ENCODE measurements at regions not wholly inside any gene's neighbourhood (a gene's known extent, or its start where the extent isn't known, plus 50 kb on each side); places are given as distances from the start of the nearest gene placed in this dataset.
A peak's percentile ranks its signal among the peaks of the same experiment; 100 is the strongest.

GRCh38 chr13:26921918-26922317, 161.3 kb upstream of the GPR12 start:
- no peak for ATAC-seq
- Histone ChIP-seq H3K27me3 (ENCODE audit: control insufficient read depth in 2 of 2, insufficient read depth in 2 of 2, low read length in 2 of 2) (no peaks in the 10 kb centered on the region), H3K9me3 (ENCODE audit: control insufficient read depth in 2 of 3, low read length in 3 of 3) (no peaks in the 10 kb centered on the region), H3K27ac (ENCODE audit: low read depth, low read length) (no peak overlapping the region), H3K36me3 (ENCODE audit: control insufficient read depth in 2 of 3, insufficient read depth in 3 of 3, low read length in 3 of 3) (no peaks in the 10 kb centered on the region), H3K4me1 (ENCODE audit: control insufficient read depth in 2 of 2, insufficient read depth in 2 of 2, low read length in 2 of 2) (no peaks in the 10 kb centered on the region), H3K4me3 (ENCODE audit: low read length) (no peak overlapping the region)
- Mint-ChIP-seq H3K27me3 (peaks cover 15 to 42% (median 21%) of the 10 kb centered on the region in 5 donors), H3K4me3 (no peak overlapping the region), H3K4me1 (peaks cover 0 to 1% (median 0%) of the 10 kb centered on the region in 7 donors), H3K36me3 (no peaks in the 10 kb centered on the region), H3K27ac (no peak overlapping the region), H3K9me3 (peaks cover 0 to 1% (median 0%) of the 10 kb centered on the region in 11 donors)
- POLR2A ChIA-PET = no interaction called here
- CTCF ChIA-PET = interaction anchor here (0.7 kb wide), 1 partner anchor 9 kb away, joined by 3 read pairs; no protein-coding TSS in a partner anchor
- no peak for DNase-seq
- intact Hi-C loops (cut with micrococcal nuclease) = no loop called here

- H3K36me3 Mint-ChIP-seq = no peaks in the 10 kb centered on the region
- Histone ChIP-seq H3K27ac (ENCODE audit: low read depth, low read length) (no peak overlapping the region), H3K9me3 (ENCODE audit: control insufficient read depth in 2 of 3, low read length in 3 of 3) (no peaks in the 10 kb centered on the region), H3K4me3 (ENCODE audit: low read length) (no peak overlapping the region), H3K27me3 (ENCODE audit: control insufficient read depth in 2 of 2, insufficient read depth in 2 of 2, low read length in 2 of 2) (no peaks in the 10 kb centered on the region), H3K36me3 (ENCODE audit: control insufficient read depth in 2 of 3, insufficient read depth in 3 of 3, low read length in 3 of 3) (no peaks in the 10 kb centered on the region), H3K4me1 (ENCODE audit: control insufficient read depth in 2 of 2, insufficient read depth in 2 of 2, low read length in 2 of 2) (no peaks in the 10 kb centered on the region)
- intact Hi-C loops (cut with micrococcal nuclease) = no loop called here
- ChIA-PET POLR2A (no interaction called here), CTCF (no interaction called here)
- H3K4me1 Mint-ChIP-seq = peaks cover 0 to 1% (median 0%) of the 10 kb centered on the region in 7 donors
- peaks cover 15 to 38% (median 17%) of the 10 kb centered on the region in 5 donors for H3K27me3 Mint-ChIP-seq
- H3K27ac Mint-ChIP-seq = no peak overlapping the region
- no peak for DNase-seq
- H3K9me3 Mint-ChIP-seq = peaks cover 0 to 1% (median 0%) of the 10 kb centered on the region in 11 donors
- no peak for ATAC-seq
- no peak overlapping the region for H3K4me3 Mint-ChIP-seq
Observed at GRCh38 chr13:26920614-26921355, 160.2 kb upstream of the GPR12 start.

- no peaks in the 10 kb centered on the region for H3K36me3 ChIP-seq (ENCODE audit: control insufficient read depth in 2 of 3, insufficient read depth in 3 of 3, low read length in 3 of 3)
- POLR2A ChIA-PET = no interaction called here
- H3K27me3 Mint-ChIP-seq = peaks cover 13 to 32% (median 17%) of the 10 kb centered on the region in 5 donors
Observed at GRCh38 chr13:26919732-26920131, 159.1 kb upstream of the GPR12 start.

GRCh38 chr13:26919311-26919710, 158.7 kb upstream of the GPR12 start:
- H3K9me3 ChIP-seq (ENCODE audit: control insufficient read depth in 2 of 3, low read length in 3 of 3) = no peaks in the 10 kb centered on the region
- Mint-ChIP-seq H3K4me1 (peaks cover 0 to 9% (median 7%) of the 10 kb centered on the region in 7 donors), H3K27me3 (peaks cover 13 to 28% (median 14%) of the 10 kb centered on the region in 5 donors), H3K27ac (no peak overlapping the region), H3K4me3 (no peak overlapping the region), H3K9me3 (peaks cover 0 to 1% (median 0%) of the 10 kb centered on the region in 11 donors), H3K36me3 (no peaks in the 10 kb centered on the region)
- ATAC-seq (no peak), DNase-seq (no peak)
- no peak overlapping the region for H3K4me3 ChIP-seq (ENCODE audit: low read length)
- H3K36me3 ChIP-seq (ENCODE audit: control insufficient read depth in 2 of 3, insufficient read depth in 3 of 3, low read length in 3 of 3) = no peaks in the 10 kb centered on the region
- ChIA-PET CTCF (no interaction called here), POLR2A (no interaction called here)
- intact Hi-C loops (cut with micrococcal nuclease) = no loop called here
- H3K4me1 ChIP-seq (ENCODE audit: control insufficient read depth in 2 of 2, insufficient read depth in 2 of 2, low read length in 2 of 2) = no peaks in the 10 kb centered on the region
- H3K27me3 ChIP-seq (ENCODE audit: control insufficient read depth in 2 of 2, insufficient read depth in 2 of 2, low read length in 2 of 2) = no peaks in the 10 kb centered on the region
- H3K27ac ChIP-seq (ENCODE audit: low read depth, low read length) = no peak overlapping the region

More at GRCh38 chr13:26919732-26920131, 159.1 kb upstream of the GPR12 start:
- no peak overlapping the region for H3K27ac ChIP-seq (ENCODE audit: low read depth, low read length)
- no peak overlapping the region for H3K4me3 Mint-ChIP-seq
- ATAC-seq (no peak), DNase-seq (no peak)
- H3K27ac Mint-ChIP-seq = no peak overlapping the region
- no peaks in the 10 kb centered on the region for H3K36me3 Mint-ChIP-seq
- H3K4me1 ChIP-seq (ENCODE audit: control insufficient read depth in 2 of 2, insufficient read depth in 2 of 2, low read length in 2 of 2) = no peaks in the 10 kb centered on the region
- H3K9me3 ChIP-seq (ENCODE audit: control insufficient read depth in 2 of 3, low read length in 3 of 3) = no peaks in the 10 kb centered on the region
- no peak overlapping the region for H3K4me3 ChIP-seq (ENCODE audit: low read length)
- peaks cover 0 to 1% (median 0%) of the 10 kb centered on the region in 11 donors for H3K9me3 Mint-ChIP-seq
- CTCF ChIA-PET = no interaction called here
- peaks cover 0 to 6% (median 5%) of the 10 kb centered on the region in 7 donors for H3K4me1 Mint-ChIP-seq
- no peaks in the 10 kb centered on the region for H3K27me3 ChIP-seq (ENCODE audit: control insufficient read depth in 2 of 2, insufficient read depth in 2 of 2, low read length in 2 of 2)
- intact Hi-C loops (cut with micrococcal nuclease) = no loop called here

DNA sequence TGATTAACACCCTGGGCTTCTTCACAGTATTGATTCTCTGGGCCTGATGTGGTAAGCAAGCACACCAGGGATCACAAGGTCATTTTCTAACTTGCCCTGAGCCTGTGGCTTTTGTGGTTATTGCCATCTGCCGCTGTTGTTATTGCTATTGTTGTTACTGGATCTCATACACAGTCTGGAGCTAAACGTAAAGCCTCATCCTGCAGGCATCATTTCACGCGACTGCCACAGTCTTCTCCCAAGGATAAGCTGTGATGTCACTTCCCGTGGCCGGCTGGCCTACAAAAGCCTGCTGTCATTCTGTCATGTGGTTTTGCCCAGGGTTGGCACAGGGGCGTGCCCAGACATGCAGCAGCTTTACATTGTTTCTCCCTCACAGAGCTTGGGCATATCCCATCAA, 154.0 kb upstream of the GPR12 start:
- ChIA-PET POLR2A (no interaction called here), CTCF (interaction anchor here (0.6 to 0.8 kb wide), 3 partner anchors 15 to 18 kb away, joined by 3 to 4 read pairs (median 3); no protein-coding TSS in a partner anchor)
- no peak overlapping the region for H3K4me3 ChIP-seq (ENCODE audit: low read length)
- H3K4me1 Mint-ChIP-seq = peaks cover 0 to 9% (median 6%) of the 10 kb centered on the region in 7 donors
- peak; percentile 48 for ATAC-seq
- intact Hi-C loops (cut with micrococcal nuclease) = no loop called here
- H3K27me3 ChIP-seq (ENCODE audit: control insufficient read depth in 2 of 2, insufficient read depth in 2 of 2, low read length in 2 of 2) = no peaks in the 10 kb centered on the region
- H3K27ac Mint-ChIP-seq = no peak overlapping the region
- DNase-seq = no peak
- H3K4me1 ChIP-seq (ENCODE audit: control insufficient read depth in 2 of 2, insufficient read depth in 2 of 2, low read length in 2 of 2) = no peaks in the 10 kb centered on the region
- H3K36me3 ChIP-seq (ENCODE audit: control insufficient read depth in 2 of 3, insufficient read depth in 3 of 3, low read length in 3 of 3) = no peaks in the 10 kb centered on the region
- no peak overlapping the region for H3K4me3 Mint-ChIP-seq
- no peaks in the 10 kb centered on the region for H3K9me3 ChIP-seq (ENCODE audit: control insufficient read depth in 2 of 3, low read length in 3 of 3)
- H3K27ac ChIP-seq (ENCODE audit: low read depth, low read length) = no peak overlapping the region
- peaks cover 0 to 3% (median 0%) of the 10 kb centered on the region in 11 donors for H3K9me3 Mint-ChIP-seq
- peaks cover 0 to 9% (median 6%) of the 10 kb centered on the region in 5 donors for H3K27me3 Mint-ChIP-seq
- H3K36me3 Mint-ChIP-seq = no peaks in the 10 kb centered on the region

DNA sequence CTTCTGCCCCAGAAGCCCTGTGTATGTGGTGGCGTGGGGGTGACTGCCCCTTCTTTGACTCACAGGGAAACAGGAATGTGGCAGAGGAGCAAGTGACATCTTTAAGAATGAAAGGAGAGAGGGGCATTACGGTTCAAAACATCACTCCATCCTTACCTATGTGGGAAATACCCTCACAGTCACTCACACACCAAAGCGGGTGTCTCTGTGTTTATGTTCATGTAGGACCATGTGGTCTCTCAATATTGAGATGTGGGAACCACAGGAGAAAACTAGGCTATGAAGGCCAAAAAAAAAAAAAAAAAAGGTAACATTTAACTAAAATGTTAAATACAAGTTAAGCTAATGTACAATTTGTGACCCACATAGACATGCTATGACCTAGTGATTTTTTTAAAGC, 153.6 kb upstream of the GPR12 start:
- peaks cover 0 to 9% (median 6%) of the 10 kb centered on the region in 7 donors for H3K4me1 Mint-ChIP-seq
- no peaks in the 10 kb centered on the region for H3K36me3 Mint-ChIP-seq
- Histone ChIP-seq H3K9me3 (ENCODE audit: control insufficient read depth in 2 of 3, low read length in 3 of 3) (no peaks in the 10 kb centered on the region), H3K4me3 (ENCODE audit: low read length) (no peak overlapping the region), H3K4me1 (ENCODE audit: control insufficient read depth in 2 of 2, insufficient read depth in 2 of 2, low read length in 2 of 2) (no peaks in the 10 kb centered on the region), H3K27me3 (ENCODE audit: control insufficient read depth in 2 of 2, insufficient read depth in 2 of 2, low read length in 2 of 2) (no peaks in the 10 kb centered on the region), H3K27ac (ENCODE audit: low read depth, low read length) (no peak overlapping the region), H3K36me3 (ENCODE audit: control insufficient read depth in 2 of 3, insufficient read depth in 3 of 3, low read length in 3 of 3) (no peaks in the 10 kb centered on the region)
- CTCF ChIA-PET = interaction anchor here (0.6 kb wide), 2 partner anchors 16 to 17 kb away, joined by 3 to 4 read pairs; no protein-coding TSS in a partner anchor
- H3K27me3 Mint-ChIP-seq = peaks cover 0 to 14% (median 10%) of the 10 kb centered on the region in 5 donors
- no peak overlapping the region for H3K4me3 Mint-ChIP-seq
- no peak for ATAC-seq
- H3K9me3 Mint-ChIP-seq = peaks cover 0 to 3% (median 0%) of the 10 kb centered on the region in 11 donors
- intact Hi-C loops (cut with micrococcal nuclease) = no loop called here
- DNase-seq = no peak
- POLR2A ChIA-PET = no interaction called here
- H3K27ac Mint-ChIP-seq = no peak overlapping the region
